GM03348 (cell line): ENCODE measurements at regions not wholly inside any gene's neighbourhood (a gene's known extent, or its start where the extent isn't known, plus 50 kb on each side); places are given as distances from the start of the nearest gene placed in this dataset.
A peak's percentile ranks its signal among the peaks of the same experiment; 100 is the strongest.

Source experiments
- DNase-seq: peaks from one replicate; pipeline ENCODE4 v3.0.0; 2012; ENCODE audit warnings: low spot score

DNA sequence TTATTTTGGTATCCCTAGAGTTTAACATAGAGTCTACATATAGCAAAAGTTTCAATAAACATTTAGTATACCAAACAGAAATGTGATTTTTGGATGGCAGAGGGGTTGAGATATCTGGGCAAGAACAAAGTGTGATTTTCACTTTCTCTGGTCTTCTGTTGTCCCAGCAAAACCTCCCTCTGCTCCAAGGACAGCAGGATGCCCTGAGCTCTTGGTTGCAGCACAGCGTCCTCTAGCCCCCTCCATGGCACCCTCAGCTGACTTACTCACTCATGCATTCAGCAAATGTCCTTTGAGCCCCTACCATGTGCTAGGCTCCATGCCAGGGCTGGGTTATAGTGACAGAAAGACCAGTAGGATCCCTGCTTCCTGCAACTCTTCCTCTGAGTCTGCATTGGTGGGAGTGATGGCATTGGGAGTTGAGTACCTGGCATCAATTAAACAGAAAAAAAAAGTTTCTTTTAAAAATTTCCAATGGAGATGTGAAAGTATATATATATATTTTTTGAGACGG lies 104.8 kb upstream of the UBL3 start:
- DNase-seq = no peak

DNA sequence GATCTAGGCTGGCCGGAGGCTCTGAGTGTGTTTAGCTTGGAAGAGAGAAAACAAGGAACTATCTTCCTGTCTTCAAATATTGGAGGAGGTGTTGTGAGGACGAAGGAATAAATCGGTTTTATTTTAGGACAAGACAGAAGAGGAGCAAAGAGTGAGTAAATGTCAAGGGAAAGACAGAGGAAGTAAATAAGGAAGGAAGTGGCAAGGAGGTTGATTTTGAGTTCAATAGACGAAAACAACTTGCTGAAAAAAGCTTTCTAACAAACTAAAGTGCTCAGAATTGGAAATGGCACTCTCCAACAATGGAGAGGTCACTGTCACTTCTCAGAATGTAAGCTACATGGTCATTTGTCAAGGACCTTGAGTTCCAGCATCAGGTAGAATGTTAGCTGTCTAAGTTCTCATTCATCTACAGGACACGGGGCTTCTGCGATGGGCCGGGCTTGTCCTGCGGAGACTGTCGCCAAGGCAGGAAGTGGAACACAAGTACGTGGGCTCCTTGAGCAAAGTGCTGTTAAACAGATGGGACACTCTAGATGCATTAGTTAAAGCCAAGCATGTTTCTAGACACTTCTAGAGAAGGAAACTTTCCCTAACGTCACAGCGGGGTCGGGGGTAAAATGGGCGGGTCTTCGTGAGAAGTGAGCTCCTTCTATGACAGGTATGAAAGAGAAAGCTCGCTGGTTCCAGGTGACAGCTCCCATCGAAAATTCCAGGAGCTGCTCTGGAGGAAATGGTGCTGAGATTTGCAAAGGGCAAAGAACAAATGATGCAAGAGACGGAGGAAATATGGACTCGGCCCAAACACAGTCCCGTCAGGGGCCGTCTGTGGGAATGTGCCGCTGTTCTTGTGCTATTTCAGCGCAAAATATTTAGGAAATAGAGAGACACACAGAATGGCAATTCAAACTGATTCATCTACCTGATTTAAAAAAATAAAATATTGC lies 103.9 kb upstream of the UBL3 start:
- DNase-seq = no peak

DNA sequence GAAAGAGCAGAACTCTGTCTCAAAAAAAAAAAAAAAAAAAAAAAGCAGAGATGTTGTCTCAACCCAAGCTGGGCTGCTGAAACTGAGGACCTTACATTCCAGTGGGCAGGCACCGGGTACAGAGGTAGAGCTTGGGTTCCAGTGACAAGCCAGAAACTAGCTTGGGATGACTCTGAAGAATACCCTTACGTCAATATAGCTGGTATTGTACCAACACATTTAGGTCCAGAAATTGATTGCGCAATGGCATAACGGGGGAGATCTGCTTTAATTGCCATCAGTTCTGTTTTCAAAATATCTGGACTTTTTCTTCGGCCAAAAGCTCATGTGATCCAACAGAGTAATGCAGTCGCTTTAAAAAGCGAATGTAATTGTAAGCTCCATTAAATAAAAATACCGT lies 103.1 kb upstream of the UBL3 start:
- DNase-seq = no peak

DNA sequence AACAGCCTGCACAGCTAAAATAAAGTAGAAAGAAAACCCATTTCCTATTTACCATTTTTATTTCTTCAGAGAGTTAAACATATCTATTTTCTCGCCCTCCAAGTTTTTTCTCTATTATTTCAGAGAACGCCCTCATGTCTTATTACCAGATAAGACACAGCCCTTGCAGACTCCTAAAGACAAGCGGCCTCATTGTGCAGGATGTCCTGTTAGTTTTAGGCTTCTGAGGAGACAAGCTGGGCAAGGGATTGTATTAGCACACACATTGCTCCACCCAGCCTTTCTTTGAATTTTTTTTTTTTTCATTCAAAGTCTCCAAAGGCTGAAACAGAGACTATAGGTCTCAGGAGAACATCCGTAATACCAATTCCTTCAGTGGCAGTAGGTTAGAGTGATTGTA lies 101.8 kb upstream of the UBL3 start:
- no peak for DNase-seq

DNA sequence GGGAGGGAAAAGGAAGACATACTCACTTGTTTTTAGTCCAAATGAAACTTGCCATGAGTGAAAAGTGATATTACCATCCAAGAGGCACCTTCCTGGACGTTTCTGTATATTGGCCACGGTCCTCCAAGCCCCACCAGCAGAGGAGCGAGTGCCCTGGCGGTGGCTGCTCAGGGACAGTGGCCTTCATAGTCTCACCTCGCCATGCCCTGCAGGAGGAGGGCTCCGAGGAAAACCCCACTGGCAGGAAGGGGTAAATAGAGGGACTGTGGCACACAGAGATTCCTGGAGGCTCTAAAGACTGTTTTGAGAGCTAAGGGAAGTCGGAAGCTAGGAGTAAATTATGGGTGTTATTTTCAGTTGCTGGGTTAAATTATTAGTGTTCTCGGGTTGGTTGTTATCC lies 98.4 kb upstream of the UBL3 start:
- DNase-seq = no peak

DNA sequence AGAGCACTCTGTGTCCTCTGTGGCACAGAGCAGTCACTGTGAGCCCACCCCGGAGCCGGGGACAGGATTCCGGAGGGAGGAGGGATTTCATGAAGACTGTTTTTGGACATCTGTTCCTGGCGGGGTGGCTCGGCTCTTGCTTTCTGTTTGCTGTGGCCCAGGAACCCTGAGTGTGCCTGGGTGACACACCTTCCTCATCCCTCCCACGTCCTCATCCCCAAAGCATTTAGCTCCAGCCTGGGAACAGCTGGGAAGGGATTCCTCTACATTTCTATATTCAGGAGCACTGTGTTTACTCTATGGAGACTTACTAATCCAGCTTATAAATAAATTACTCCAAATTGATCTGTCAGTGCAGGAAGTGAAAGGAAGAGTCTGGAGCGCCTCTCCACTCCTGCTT lies 97.8 kb upstream of the UBL3 start:
- DNase-seq = peak; percentile 24

DNA sequence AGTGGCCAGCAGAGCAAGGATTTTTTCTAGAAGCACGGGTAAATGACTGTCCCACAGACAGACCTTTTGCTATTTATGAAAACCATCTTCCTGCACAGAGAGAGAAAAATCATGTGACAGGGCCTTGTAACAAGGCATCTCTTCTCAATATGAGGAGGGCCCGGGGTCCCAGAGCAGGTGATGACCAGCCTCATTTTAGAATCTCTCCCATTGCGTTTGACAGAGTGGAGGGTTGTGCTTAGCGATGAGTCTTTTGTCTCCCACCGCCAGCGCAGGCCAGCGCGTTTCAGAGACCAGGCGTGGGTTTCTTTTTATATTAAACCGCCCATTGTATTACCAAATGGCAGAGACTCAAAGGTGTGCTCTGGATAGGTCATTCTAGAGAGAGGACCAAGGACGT lies 97.4 kb upstream of the UBL3 start:
- DNase-seq = no peak

DNA sequence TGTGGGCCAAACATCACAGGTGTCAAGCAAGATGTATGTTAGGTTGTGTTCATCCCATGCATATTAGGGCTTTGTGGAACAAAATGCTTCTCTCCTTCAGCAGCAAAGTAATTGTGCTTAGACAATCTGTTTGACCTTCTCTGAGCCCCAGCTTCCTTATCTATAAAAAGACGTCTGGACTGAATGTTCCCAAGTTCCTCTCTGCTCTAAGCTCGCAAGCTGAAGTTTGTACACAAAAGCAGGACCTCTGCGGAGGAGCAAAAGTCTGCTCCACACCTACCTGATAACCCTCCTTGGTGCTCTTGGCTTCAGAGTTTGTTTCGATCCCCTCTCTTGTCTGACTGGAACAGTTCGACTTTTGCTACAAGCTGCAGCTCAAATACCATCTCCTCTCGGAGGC lies 95.7 kb upstream of the UBL3 start:
- DNase-seq = no peak

DNA sequence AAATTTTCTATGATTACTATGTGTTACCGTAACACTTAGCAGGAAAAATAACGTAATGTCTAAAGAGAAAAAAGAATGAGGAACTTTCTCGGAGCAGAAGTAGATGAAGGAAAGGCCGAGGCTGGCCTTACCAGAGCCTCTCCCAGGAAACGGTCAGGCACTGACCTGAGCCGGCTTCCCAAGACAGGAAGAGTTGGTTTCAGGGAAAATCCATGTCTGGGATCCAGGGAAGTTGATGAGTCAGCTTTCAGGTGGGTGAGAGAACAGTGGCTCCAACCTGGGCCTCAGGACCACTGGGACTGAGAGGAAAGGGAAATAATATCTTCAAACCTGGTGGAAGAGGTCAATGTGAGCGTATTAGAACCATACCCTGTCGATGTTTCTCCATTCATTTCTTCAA lies 93.3 kb upstream of the UBL3 start:
- DNase-seq = no peak

DNA sequence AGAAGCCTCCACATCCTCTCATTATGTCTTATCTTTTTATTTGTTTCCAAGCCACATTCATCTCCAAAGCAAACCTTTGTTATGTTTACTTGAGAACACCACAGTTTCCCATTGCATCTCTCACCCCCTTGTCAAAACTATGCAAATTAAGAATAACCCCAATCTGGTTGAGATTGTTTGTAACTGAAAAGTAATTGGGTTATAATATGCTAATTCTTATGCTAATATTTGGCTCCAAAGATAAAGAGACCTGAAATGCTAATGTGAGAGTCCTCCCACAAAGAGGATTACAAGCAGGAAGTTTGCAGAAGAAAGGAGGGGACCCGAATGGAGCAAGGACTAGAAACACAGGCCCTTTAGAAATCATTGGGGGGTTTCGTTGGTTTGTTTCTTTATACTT lies 92.9 kb upstream of the UBL3 start:
- DNase-seq = no peak

DNA sequence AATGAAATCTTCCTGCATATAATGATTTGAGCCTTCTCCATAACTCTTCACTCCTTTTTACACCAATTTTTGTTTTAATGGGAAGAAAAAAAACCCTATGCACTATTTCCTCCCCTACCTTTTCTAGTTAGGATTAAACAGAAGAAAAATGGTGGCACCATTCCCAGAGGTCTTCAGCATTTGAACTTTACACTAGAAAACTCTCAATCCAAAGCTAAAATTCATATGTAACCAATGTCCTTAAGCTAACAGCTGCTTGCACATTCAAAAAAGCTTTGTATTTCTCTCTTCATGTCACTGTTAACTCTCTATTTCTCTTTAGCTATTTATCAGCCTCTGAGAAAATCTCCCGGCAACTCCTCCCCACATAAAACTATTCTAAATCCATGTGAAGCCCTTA lies 90.3 kb upstream of the UBL3 start:
- DNase-seq = no peak

DNA sequence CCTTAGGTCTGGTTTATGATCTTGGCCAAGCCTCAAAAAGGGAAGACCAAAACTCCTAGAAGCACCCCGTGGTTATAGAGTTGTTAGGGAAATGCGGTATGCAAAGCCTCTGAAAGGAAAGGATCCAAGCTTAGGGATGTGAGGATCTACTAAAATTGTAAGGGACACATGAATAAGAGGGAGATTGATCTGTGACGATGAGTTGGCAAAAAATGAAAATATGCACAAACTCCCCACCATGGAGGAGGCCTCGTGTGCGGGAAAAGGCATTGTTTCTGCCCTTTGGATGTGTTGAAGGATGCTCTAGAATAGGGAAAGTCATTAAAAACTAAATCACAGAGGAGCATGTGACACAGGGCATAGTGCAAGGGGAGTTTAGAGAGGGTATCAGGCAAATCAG lies 88.7 kb upstream of the UBL3 start:
- DNase-seq = no peak

DNA sequence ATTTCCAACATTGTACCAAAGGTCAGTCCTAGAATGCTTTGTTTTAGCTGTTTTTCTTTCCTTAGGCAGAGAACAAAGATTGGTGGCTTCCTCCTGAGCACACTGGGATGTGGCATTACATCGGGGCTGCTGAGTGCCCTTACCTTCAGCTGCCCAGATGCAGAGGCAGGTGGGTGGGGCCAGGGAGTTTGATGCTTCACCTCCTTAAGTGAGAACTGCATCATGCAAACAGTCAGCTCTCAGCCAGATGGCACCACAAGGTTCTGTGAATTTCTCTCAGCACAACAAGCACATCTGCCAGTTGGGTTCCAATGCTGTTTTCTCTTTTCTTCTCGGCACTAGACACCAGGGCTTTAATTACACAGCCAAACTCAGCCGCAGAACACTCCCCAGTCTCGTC lies 87.4 kb upstream of the UBL3 start:
- DNase-seq = no peak

DNA sequence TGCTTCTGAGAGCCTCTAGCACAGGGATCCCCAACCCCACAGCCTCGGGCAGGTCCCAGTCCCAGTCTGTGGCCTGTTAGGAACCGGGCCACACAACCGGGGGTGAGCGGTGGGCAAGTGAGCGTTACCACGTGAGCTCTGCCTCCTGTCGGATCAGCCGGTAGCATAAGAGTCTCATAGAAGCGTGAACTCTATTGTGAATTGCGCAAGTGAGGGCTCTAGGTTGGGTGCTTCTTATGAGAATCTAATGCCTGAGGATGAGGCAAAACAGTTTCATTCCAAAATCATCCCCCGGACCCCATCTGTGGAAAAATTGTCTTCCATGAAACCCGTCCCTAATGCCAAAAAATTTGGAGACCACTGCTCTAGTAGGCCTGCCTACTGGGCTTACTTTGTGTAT lies 87.0 kb upstream of the UBL3 start:
- DNase-seq = no peak

DNA sequence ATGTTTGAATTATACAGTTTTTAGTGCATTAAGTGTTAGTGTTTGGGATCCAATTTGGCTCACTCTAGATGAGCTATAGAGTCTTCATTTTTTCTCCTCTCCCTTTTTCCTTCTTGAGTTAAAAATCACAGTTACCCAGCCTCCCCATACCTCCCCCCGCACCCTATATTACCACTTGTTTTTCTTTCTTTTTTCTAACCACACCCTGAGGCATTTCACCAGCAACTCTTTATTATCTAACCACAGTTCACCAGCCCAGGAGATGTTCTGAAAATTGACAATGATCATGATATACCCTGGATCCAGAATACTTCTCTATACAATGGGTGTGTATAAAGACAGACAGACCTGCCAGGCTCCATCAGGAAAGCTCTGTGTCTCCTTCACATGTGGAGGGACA lies 86.5 kb upstream of the UBL3 start:
- DNase-seq = no peak

DNA sequence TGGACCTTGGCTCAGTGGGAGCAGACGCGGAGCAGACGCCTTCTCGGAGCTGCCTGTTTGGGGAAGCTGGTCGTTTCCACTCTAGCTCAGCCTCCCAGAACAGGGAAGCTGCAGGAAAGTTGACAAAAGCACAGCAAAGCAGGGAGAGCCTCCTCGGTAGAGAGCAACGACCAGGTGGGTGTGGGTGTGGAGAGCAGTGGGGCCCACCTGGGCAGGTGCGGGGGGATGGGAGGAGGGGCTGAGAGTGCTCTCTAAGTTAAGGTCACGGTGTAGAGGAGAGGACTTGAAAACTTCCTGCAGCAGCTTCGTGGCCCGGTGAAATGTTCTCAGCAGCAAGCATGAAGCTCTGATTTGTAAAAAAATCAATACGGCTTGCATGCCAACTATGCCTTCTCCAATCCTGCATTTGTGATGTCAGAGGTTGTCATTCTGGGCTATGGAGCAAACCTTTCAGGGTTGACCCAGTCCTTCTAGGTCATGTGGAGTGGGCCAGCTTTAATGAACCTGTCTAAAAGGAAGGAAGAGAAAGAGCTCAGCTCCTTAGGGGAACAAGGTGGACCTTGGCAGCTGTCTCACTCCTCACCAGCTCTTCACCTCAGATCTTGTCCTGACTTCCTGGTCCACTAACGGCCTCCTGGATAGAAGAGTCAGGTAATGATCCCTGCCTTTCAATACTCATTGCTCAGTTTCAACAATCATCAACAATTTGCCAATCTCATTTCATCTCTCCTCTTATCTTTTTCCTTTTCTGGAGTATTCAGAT lies 85.8 kb upstream of the UBL3 start:
- DNase-seq = no peak

DNA sequence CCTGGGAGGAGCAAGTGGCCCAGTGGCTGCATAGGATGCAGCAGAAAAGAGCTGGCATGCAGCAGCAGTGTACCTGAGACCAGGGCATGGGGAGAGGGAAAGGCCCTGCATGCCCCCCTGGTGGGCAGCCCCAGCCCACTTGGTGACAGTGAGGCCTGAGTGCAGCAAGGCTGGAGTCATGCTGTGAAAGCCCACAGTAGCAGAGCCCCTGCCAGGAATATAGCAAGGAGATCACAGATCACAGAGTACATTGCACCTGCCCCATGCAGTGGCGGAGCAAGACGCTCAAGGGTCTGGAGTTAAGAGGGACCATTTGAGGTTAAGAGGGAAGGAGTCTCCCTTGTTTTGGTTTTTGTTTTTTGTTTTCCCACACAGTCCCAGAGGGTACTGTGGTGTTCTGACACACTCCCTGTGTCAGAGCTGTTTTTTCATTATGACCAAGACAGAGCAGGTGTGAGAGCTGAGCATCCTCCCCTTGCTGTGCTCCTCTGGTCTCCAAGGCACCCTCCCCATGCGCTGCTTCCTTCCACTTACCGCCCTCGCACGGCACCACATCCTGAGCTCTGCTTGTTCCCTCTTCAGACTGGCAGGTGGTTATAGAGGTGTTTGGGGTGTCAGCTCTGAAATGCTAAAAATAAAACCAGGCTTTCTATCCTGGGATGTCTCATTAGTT lies 85.0 kb upstream of the UBL3 start:
- no peak for DNase-seq

DNA sequence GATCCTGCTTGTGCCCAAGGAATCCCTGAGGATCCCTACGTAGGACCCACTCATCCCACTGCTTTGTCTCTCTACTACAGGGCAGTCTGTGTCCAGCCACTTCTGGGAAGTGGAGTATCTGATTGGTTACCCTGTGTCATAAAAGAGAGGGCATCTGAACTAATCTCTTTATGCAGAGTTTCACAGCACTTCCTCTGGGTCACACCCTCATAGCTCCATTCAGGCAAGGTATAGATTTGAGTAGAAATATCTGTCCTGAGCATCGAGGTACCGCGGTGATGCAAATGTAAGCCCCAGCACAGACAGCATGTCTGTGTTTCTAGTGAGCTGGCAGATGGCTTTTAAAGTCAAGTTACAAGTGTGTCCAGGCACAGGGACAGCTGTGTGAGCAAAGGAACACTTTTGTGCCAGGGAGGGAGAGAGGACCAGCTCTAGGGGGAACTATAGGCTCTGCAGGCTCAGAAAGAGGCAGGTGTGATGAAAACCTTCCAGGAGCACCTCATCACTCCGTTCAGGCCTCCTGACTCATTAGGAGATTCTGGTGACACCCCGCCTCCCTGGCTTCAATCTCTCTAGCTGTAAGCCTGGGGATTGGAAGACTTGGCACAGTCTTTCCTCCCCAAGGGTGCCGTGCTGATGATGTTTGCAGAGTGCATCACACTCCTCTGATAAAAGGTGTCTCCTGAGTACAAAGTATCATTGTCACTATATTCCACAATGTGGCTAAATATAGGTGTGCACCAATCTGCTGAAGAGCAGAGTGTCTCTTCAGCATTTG lies 84.3 kb upstream of the UBL3 start:
- DNase-seq = no peak

DNA sequence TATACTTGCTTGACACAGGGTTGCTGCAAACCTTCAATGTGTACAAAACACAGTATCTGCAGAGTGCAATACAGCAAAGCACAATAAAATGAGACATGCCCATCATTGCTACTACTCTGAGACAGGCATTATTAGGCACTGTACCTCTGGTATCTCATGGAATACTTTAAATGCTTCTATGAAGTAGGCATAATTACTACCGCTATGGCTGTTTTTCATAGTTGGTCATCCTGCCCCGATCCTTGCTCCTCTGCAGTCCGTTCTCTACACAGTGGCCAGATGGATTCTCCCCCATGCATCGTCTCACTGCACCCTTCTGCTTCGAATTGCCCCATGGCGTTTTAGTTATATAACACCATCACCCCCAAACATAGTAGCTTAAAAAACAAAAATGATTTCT lies 83.0 kb upstream of the UBL3 start:
- no peak for DNase-seq

DNA sequence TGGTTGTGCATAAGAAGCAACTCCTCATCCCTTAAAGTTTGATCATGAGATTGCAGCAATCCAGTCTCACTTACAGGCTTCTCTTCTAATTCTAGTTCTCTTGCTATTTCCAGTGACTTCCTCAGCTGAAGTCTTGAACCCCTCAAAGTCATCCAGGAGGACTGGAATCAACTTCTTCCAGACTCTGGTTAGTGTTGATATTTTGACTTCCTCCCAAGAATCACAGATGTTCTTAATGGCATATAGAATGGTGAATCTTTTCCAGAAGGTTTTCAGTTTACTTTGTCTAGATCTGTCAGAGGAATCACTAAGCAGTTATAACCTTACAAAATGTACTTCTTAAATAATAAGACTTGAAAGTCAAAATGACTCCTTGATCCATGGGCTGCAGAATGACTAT lies 81.3 kb upstream of the UBL3 start:
- no peak for DNase-seq

DNA sequence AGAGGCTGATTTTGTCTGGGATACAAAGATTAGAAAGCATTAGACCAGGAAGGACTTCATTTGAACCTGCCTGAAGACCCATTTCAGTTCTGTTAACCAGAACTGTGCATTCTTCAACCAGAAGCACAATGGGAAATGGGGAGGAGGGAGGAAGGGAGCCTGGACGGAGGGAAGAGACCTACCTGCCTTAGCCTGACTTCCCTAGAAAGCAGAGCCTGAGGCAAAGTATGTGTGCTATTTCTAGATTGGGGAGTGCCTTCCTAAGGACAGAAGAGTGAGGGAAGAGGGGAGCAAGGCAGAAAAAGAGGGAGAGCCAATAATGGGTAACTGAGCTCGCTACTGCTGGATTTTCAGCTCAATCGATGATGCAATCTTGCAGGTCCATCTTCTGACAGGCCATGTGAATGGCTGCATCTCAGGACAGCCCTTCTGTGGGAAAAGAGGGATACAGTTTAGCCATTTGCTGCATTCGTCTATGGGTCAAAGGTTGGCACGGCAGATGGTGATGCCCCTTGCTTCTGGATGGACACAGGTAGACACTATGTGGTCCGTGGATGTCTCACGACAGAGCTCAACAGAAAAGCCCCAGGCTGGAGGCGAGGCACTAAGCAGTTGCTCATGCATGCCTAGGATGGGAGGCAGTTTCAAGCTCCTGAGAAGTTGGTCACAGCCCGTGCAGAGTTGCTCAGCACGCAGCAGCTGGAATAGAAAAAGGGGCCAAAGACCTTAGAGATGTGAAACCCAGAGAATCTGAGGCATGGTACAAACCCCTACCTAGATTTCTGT lies 78.8 kb upstream of the UBL3 start:
- DNase-seq = no peak
